ENCODE measurements at regions not wholly inside any gene's neighbourhood (a gene's known extent, or its start where the extent isn't known, plus 50 kb on each side); places are given as distances from the start of the nearest gene placed in this dataset.
A peak's percentile ranks its signal among the peaks of the same experiment; 100 is the strongest.

DNA sequence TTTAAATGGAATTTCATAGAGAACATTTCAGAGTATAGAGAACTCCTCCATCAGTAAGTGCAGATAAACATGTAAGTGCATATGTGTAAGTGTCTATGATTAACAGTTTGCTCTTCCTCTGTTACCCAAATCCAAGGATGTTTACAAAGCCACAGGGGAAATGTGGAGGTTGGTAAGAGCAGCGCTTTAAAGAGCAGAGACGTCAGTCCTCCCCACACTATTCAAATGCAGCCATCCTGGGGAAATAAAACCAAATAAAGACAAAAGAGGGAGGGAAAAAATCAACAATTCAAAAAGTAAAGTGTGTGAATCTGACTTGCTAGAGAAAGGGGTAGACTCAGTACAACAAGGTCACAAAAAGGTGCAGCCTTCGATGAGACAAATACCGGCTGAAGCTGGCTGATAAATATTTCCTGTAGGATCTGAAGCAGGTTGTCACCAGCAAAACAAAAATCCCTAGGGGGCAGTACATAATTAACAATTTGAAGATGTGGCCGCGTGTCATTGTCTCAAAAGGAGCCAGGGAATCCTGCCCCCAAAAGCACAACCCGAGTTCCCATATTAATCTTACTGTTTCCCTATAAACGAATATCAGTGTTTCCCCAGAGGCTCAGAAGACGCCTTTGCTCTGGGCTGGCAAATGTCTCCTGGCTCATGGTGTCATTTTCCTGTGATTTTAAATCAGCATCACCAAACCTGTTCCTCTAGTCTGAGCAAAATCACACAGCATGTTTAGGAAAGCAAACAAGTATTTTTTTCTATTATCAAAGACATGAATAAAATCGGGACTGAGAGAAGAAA, 216.5 kb downstream of the CDCA7 start:
- H3K4me2 ChIP-seq (ENCODE audit: insufficient read depth in 1 of 2, low read depth in 2 of 2, low read length in 2 of 2): peak overlapping the region; percentile 56 to 65
- peak; percentile 78 for FAIRE-seq
- 19% methylated on average over 10 of the region's 10 CpGs; no CpG with 5 or more reads in 1 of the 2 experiments for WGBS, 2 experiments (ENCODE audit: extremely low coverage in 1 of 2, insufficient coverage in 1 of 2, insufficient read length in 1 of 2, insufficient replicate concordance in 2 of 2, low coverage in 1 of 2, low lambda C conversion rate in 2 of 2, missing lambda C conversion rate in 1 of 2)
- H3K14ac ChIP-seq (ENCODE audit: insufficient read length): no peak overlapping the region
- H2AFZ ChIP-seq (ENCODE audit: low read length): peak overlapping the region; percentile 81
- H3K27ac ChIP-seq (ENCODE audit: low read depth, low read length): no peak overlapping the region
- no peak overlapping the region for H2BK120ac ChIP-seq (replicated peaks; ENCODE audit: low read depth, low read length)
- no peak overlapping the region for H3K4ac ChIP-seq (replicated peaks; ENCODE audit: insufficient read length, low read depth, low read length)
- H2BK15ac ChIP-seq (ENCODE audit: low read length): no peak overlapping the region
- H3K4me3 ChIP-seq (ENCODE audit: extremely low read depth in 1 of 4, insufficient read depth in 2 of 4, low read depth in 3 of 4, low read length in 4 of 4): peak overlapping the region in 2 of 4 experiments; percentile 2 to 45; a peak in 5 of 8 replicates
- H4K8ac ChIP-seq (ENCODE audit: extremely low read depth, insufficient read depth, low read length): no peak overlapping the region
- H3K4me1 ChIP-seq (replicated peaks in 1 of 4; ENCODE audit: control insufficient read depth in 3 of 4, insufficient read depth in 4 of 4, low read length in 3 of 4): peaks cover 2 to 9% (median 7%) of the 10 kb centered on the region in 4 experiments; a peak in 5 of 7 replicates
- H2AK5ac ChIP-seq (ENCODE audit: low read depth, low read length): no peak overlapping the region
- H2BK5ac ChIP-seq (ENCODE audit: low read depth, low read length): no peak overlapping the region
- H3K36me3 ChIP-seq (ENCODE audit: control insufficient read depth in 2 of 4, insufficient read depth in 4 of 4, low read length in 3 of 4): no peaks in the 10 kb centered on the region
- peaks cover 0 to 1% (median 0%) of the 10 kb centered on the region in 4 experiments; a peak in 1 of 7 replicates for H3K27me3 ChIP-seq (replicated peaks in 1 of 4; ENCODE audit: control insufficient read depth in 3 of 4, extremely low read depth in 1 of 4, insufficient read depth in 3 of 4, low read length in 3 of 4)
- H3K56ac ChIP-seq (replicated peaks; ENCODE audit: insufficient read length, low read depth, low read length): no peak overlapping the region
- H3K79me1 ChIP-seq (ENCODE audit: low read depth, low read length): no peaks in the 10 kb centered on the region
- POLR2A ChIA-PET (ENCODE audit: partially characterized antibody): no interaction called here
- no peak overlapping the region for H3K23ac ChIP-seq (ENCODE audit: insufficient read length)
- no peaks in the 10 kb centered on the region for H3K79me2 ChIP-seq (ENCODE audit: control insufficient read depth in 1 of 2, insufficient read depth in 2 of 2, low read length in 2 of 2)
- H4K5ac ChIP-seq (ENCODE audit: insufficient read length, low read depth, low read length): no peak overlapping the region
- H4K20me1 ChIP-seq (replicated peaks in 1 of 2; ENCODE audit: control insufficient read depth in 1 of 2, insufficient read depth in 2 of 2, low read length in 2 of 2): no peaks in the 10 kb centered on the region
- H3K9ac ChIP-seq (replicated peaks in 1 of 4; ENCODE audit: extremely low read depth in 1 of 4, low read depth in 3 of 4, low read length in 3 of 4): no peak overlapping the region
- H3K23me2 ChIP-seq (ENCODE audit: low read depth, low read length): no peaks in the 10 kb centered on the region
- H4K91ac ChIP-seq (replicated peaks; ENCODE audit: insufficient read length, low read length): no peak overlapping the region
- no peak overlapping the region for H2BK20ac ChIP-seq (ENCODE audit: low read length)
- no peaks in the 10 kb centered on the region; a peak in 1 of 4 replicates for H3K9me3 ChIP-seq (ENCODE audit: insufficient read depth in 2 of 2, low read depth in 1 of 2, low read length in 1 of 2)
- H2BK12ac ChIP-seq (ENCODE audit: low read depth, low read length): no peak overlapping the region
- CTCF ChIA-PET (ENCODE audit: partially characterized antibody): interaction anchor here (0.9 kb wide), 1 partner anchor 122 kb away, joined by 3 read pairs; no protein-coding TSS in a partner anchor
- no peak for DNase-seq (ENCODE audit: low read depth in 1 of 2, low spot score in 2 of 2)
- no peak overlapping the region for H3K18ac ChIP-seq (ENCODE audit: extremely low read depth, low read length)
- TF ChIP-seq HDAC6 (IDR thresholded peaks at IDR 0.05; ENCODE audit: low read depth, low read length): no peak
- peak in 2 of 3 experiments; percentile 23 to 28; a peak in 3 of 4 replicates for TF ChIP-seq CTCF (IDR thresholded peaks at IDR 0.05; ENCODE audit: control extremely low read depth in 1 of 3, insufficient read depth in 1 of 3, low read depth in 1 of 3, low read length in 3 of 3)
- TF ChIP-seq E2F6 (IDR thresholded peaks at IDR 0.05): peak; percentile 23; the same call in 1 of the 2 replicates
- TF ChIP-seq CEBPB (IDR thresholded peaks at IDR 0.05; ENCODE audit: low read depth, low read length): no peak
- no peak for TF ChIP-seq SP4 (IDR thresholded peaks at IDR 0.05; ENCODE audit: low read length)
- peak; percentile 43 to 64 for TF ChIP-seq RAD21 (IDR thresholded peaks at IDR 0.05 in 1 of 2, conservative IDR thresholded peaks at IDR 0.05 in 1 of 2; ENCODE audit: low read depth in 2 of 2, low read length in 2 of 2)
- TF ChIP-seq CHD1 (IDR thresholded peaks at IDR 0.05; ENCODE audit: low read depth, low read length): no peak
